ENCODE measurements at regions not wholly inside any gene's neighbourhood (a gene's known extent, or its start where the extent isn't known, plus 50 kb on each side); places are given as distances from the start of the nearest gene placed in this dataset.

- H3K9me3 Mint-ChIP-seq (ENCODE audit: unreplicated experiment), result no peaks in the 10 kb centered on the region
- no peak overlapping the region for H3K4me2 ChIP-seq (ENCODE audit: low read length)
- H2AFZ ChIP-seq (ENCODE audit: low read depth, low read length), result no peak overlapping the region
- no peaks in the 10 kb centered on the region for H3K9me3 ChIP-seq (ENCODE audit: insufficient read depth, low read depth, low read length)
- FAIRE-seq (no peak), DNase-seq (ENCODE audit: low read depth) (no peak)
- H3K27me3 ChIP-seq (ENCODE audit: insufficient read depth, low read length), result no peaks in the 10 kb centered on the region
- no peaks in the 10 kb centered on the region for H3K36me3 ChIP-seq (ENCODE audit: insufficient read depth, low read length)
- TF ChIP-seq EZH2 (IDR thresholded peaks at IDR 0.05; ENCODE audit: insufficient read depth, low read length) (no peak), CTCF (IDR thresholded peaks at IDR 0.05; ENCODE audit: insufficient read depth, low read depth, low read length) (no peak)
- H3K9ac ChIP-seq (ENCODE audit: low read length), result no peak overlapping the region
- H3K36me3 Mint-ChIP-seq (ENCODE audit: low read depth, unreplicated experiment), result no peaks in the 10 kb centered on the region
- H3K4me1 ChIP-seq (ENCODE audit: insufficient read depth, low read length), result no peaks in the 10 kb centered on the region
- no peaks in the 10 kb centered on the region for H3K79me2 ChIP-seq (ENCODE audit: insufficient read depth, low read length)
- no peak overlapping the region for H3K27ac ChIP-seq (ENCODE audit: low read depth, low read length)
- no peaks in the 10 kb centered on the region for H4K20me1 ChIP-seq (ENCODE audit: insufficient read depth, low read length)
- no peaks in the 10 kb centered on the region for H3K4me1 Mint-ChIP-seq (ENCODE audit: low read depth, unreplicated experiment)
- no peak overlapping the region for H3K27ac Mint-ChIP-seq (ENCODE audit: unreplicated experiment)
- H3K4me3 Mint-ChIP-seq (ENCODE audit: unreplicated experiment), result no peak overlapping the region
- H3K27me3 Mint-ChIP-seq (ENCODE audit: low read depth, unreplicated experiment), result no peaks in the 10 kb centered on the region
- no peak overlapping the region for H3K4me3 ChIP-seq (ENCODE audit: insufficient read depth, low read depth, low read length)
Observed at GRCh38 chr4:175198056-175198455, 279.9 kb downstream of the ADAM29 start.

GRCh38 chr4:175215208-175215607, 297.1 kb downstream of the ADAM29 start:
- H3K27ac Mint-ChIP-seq (ENCODE audit: unreplicated experiment), result no peak overlapping the region
- H3K27me3 Mint-ChIP-seq (ENCODE audit: low read depth, unreplicated experiment), result no peaks in the 10 kb centered on the region
- TF ChIP-seq EZH2 (IDR thresholded peaks at IDR 0.05; ENCODE audit: insufficient read depth, low read length) (no peak), CTCF (IDR thresholded peaks at IDR 0.05; ENCODE audit: insufficient read depth, low read depth, low read length) (no peak)
- Histone ChIP-seq H3K4me3 (ENCODE audit: insufficient read depth, low read depth, low read length) (no peak overlapping the region), H2AFZ (ENCODE audit: low read depth, low read length) (no peak overlapping the region), H3K27me3 (ENCODE audit: insufficient read depth, low read length) (no peaks in the 10 kb centered on the region), H3K36me3 (ENCODE audit: insufficient read depth, low read length) (no peaks in the 10 kb centered on the region), H3K9ac (ENCODE audit: low read length) (no peak overlapping the region), H3K9me3 (ENCODE audit: insufficient read depth, low read depth, low read length) (peaks cover 12% of the 10 kb centered on the region), H3K4me1 (ENCODE audit: insufficient read depth, low read length) (no peaks in the 10 kb centered on the region), H3K4me2 (ENCODE audit: low read length) (no peak overlapping the region), H3K79me2 (ENCODE audit: insufficient read depth, low read length) (no peaks in the 10 kb centered on the region), H3K27ac (ENCODE audit: low read depth, low read length) (no peak overlapping the region), H4K20me1 (ENCODE audit: insufficient read depth, low read length) (no peaks in the 10 kb centered on the region)
- no peak for FAIRE-seq
- no peak overlapping the region for H3K4me3 Mint-ChIP-seq (ENCODE audit: unreplicated experiment)
- no peaks in the 10 kb centered on the region for H3K4me1 Mint-ChIP-seq (ENCODE audit: low read depth, unreplicated experiment)
- H3K36me3 Mint-ChIP-seq (ENCODE audit: low read depth, unreplicated experiment), result peaks cover 4% of the 10 kb centered on the region
- H3K9me3 Mint-ChIP-seq (ENCODE audit: unreplicated experiment), result peaks cover 12% of the 10 kb centered on the region
- no peak for DNase-seq (ENCODE audit: low read depth)

GRCh38 chr4:175215657-175216056, 297.5 kb downstream of the ADAM29 start:
- H3K4me2 ChIP-seq (ENCODE audit: low read length), result no peak overlapping the region
- no peaks in the 10 kb centered on the region for H3K27me3 ChIP-seq (ENCODE audit: insufficient read depth, low read length)
- no peak overlapping the region for H3K9ac ChIP-seq (ENCODE audit: low read length)
- Mint-ChIP-seq H3K27me3 (ENCODE audit: low read depth, unreplicated experiment) (no peaks in the 10 kb centered on the region), H3K4me1 (ENCODE audit: low read depth, unreplicated experiment) (no peaks in the 10 kb centered on the region), H3K4me3 (ENCODE audit: unreplicated experiment) (no peak overlapping the region), H3K36me3 (ENCODE audit: low read depth, unreplicated experiment) (peaks cover 4% of the 10 kb centered on the region), H3K27ac (ENCODE audit: unreplicated experiment) (no peak overlapping the region), H3K9me3 (ENCODE audit: unreplicated experiment) (peaks cover 12% of the 10 kb centered on the region)
- no peak for TF ChIP-seq EZH2 (IDR thresholded peaks at IDR 0.05; ENCODE audit: insufficient read depth, low read length)
- no peak for TF ChIP-seq CTCF (IDR thresholded peaks at IDR 0.05; ENCODE audit: insufficient read depth, low read depth, low read length)
- no peak overlapping the region for H2AFZ ChIP-seq (ENCODE audit: low read depth, low read length)
- FAIRE-seq, result no peak
- H3K9me3 ChIP-seq (ENCODE audit: insufficient read depth, low read depth, low read length), result peaks cover 12% of the 10 kb centered on the region
- no peak overlapping the region for H3K27ac ChIP-seq (ENCODE audit: low read depth, low read length)
- DNase-seq (ENCODE audit: low read depth), result no peak
- H3K36me3 ChIP-seq (ENCODE audit: insufficient read depth, low read length), result no peaks in the 10 kb centered on the region
- no peaks in the 10 kb centered on the region for H3K4me1 ChIP-seq (ENCODE audit: insufficient read depth, low read length)
- H4K20me1 ChIP-seq (ENCODE audit: insufficient read depth, low read length), result no peaks in the 10 kb centered on the region
- no peaks in the 10 kb centered on the region for H3K79me2 ChIP-seq (ENCODE audit: insufficient read depth, low read length)
- no peak overlapping the region for H3K4me3 ChIP-seq (ENCODE audit: insufficient read depth, low read depth, low read length)
